Fibroblast of lung (primary cell): ENCODE measurements at regions not wholly inside any gene's neighbourhood (a gene's known extent, or its start where the extent isn't known, plus 50 kb on each side); places are given as distances from the start of the nearest gene placed in this dataset.
A peak's percentile ranks its signal among the peaks of the same experiment; 100 is the strongest.

ENCODE experiments used
- DNase-seq, 2 donors: peaks; one replicate each; pipeline versions ENCODE4 v3.0.0 to v3.0.0-alpha.2; 2010; ENCODE audit warnings: low read depth in 2 of 2
- H2AFZ ChIP-seq: 2 replicates; pipeline ENCODE4 v1.5.1; 2012; ENCODE audit warnings: low read length, control low read depth, inconsistent platforms
- H3K27ac ChIP-seq: 2 replicates; pipeline ENCODE4 v1.5.1; 2011; ENCODE audit warnings: low read length, control low read depth; ENCODE audit not compliant: insufficient read depth
- H3K27me3 ChIP-seq: 2 replicates; pipeline ENCODE4 v1.5.1; 2011; ENCODE audit warnings: mild to moderate bottlenecking, low read length; ENCODE audit not compliant: control insufficient read depth, insufficient read depth
- H3K36me3 ChIP-seq: 2 replicates; pipeline ENCODE4 v1.5.1; 2011; ENCODE audit warnings: low read length; ENCODE audit not compliant: control insufficient read depth, insufficient read depth
- H3K4me1 ChIP-seq: 2 replicates; pipeline ENCODE4 v1.5.1; 2011; ENCODE audit warnings: low read length; ENCODE audit not compliant: control insufficient read depth, insufficient read depth; ENCODE audit errors: extremely low read depth
- H3K4me2 ChIP-seq: 2 replicates; pipeline ENCODE4 v1.5.1; 2011; ENCODE audit warnings: low read length, control low read depth; ENCODE audit not compliant: insufficient read depth; ENCODE audit errors: extremely low read depth
- H3K4me3 ChIP-seq, 4 experiments: fragments of 200-600 bp in 1 of 4; sonication (generic) in 1 of 4; replicated peaks in 1 of 4; 2 replicates each; pipeline ENCODE4 v1.5.1; 2011 to 2016; ENCODE audit warnings: low read length in 4 of 4, low read depth in 3 of 4, mild to moderate bottlenecking in 3 of 4, control low read depth in 2 of 4, inconsistent platforms in 1 of 4, mixed read lengths in 1 of 4; ENCODE audit not compliant: insufficient read depth in 1 of 4; ENCODE audit errors: control extremely low read depth in 1 of 4
- H3K79me2 ChIP-seq: 2 replicates; pipeline ENCODE4 v1.5.1; 2012; ENCODE audit warnings: mild to moderate bottlenecking, low read length, inconsistent platforms; ENCODE audit not compliant: control insufficient read depth, insufficient read depth
- H3K9ac ChIP-seq: 2 replicates; pipeline ENCODE4 v1.5.1; 2011; ENCODE audit warnings: mild to moderate bottlenecking, low read length, control low read depth; ENCODE audit not compliant: insufficient read depth
- H3K9me3 ChIP-seq: 2 replicates; pipeline ENCODE4 v1.5.1; 2012; ENCODE audit warnings: low read depth, low read length; ENCODE audit not compliant: control insufficient read depth, insufficient read depth
- H4K20me1 ChIP-seq: 2 replicates; pipeline ENCODE4 v1.5.1; 2011; ENCODE audit warnings: low read length; ENCODE audit not compliant: control insufficient read depth, insufficient read depth; ENCODE audit errors: extremely low read depth
- EZH2 ChIP-seq: IDR thresholded peaks from 2 replicates; pipeline ENCODE4 v1.5.1; 2012; ENCODE audit warnings: low read length, control low read depth, mild to moderate bottlenecking; ENCODE audit errors: missing control alignments
- TF ChIP-seq, protein P1 (sequence below), 2 donors: IDR thresholded peaks in 1 of 2; conservative IDR thresholded peaks in 1 of 2; 1 replicate in 1 of 2; 2 replicates in 1 of 2; pipeline ENCODE4 v1.5.1; 2011 to 2012; ENCODE audit warnings: low read length in 2 of 2, control low read depth in 1 of 2, inconsistent platforms in 1 of 2, low read depth in 1 of 2, mild to moderate bottlenecking in 1 of 2

DNA sequence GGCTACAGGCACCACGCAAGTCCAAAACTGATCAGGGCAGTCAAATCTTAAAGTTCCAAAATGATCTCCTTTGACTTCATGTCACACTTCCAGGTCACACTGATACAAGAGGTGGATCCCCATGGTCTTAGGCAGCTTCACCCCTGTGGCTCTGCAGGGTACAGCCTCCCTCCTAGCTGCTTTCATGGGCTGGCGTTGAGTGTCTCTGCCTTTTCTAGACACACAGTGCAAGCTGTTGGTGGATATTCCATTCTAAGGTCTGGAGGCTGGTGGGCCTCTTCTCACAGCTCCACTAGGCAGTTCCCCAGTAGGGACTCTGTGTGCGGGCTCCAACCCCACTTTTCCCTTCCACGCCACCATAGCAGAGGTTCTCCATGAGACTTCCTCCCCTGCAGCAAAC lies 838.2 kb upstream of the CHAC2 start:
- Histone ChIP-seq H3K9me3 (no peaks in the 10 kb centered on the region), H3K79me2 (no peaks in the 10 kb centered on the region), H2AFZ (no peak overlapping the region), H3K36me3 (no peaks in the 10 kb centered on the region), H3K9ac (no peak overlapping the region), H3K27ac (no peak overlapping the region), H3K4me3 (no peak overlapping the region), H4K20me1 (no peaks in the 10 kb centered on the region), H3K27me3 (no peaks in the 10 kb centered on the region), H3K4me2 (no peak overlapping the region), H3K4me1 (peaks cover 2% of the 10 kb centered on the region)
- no peak for TF ChIP-seq EZH2
- TF ChIP-seq, protein P1, sequence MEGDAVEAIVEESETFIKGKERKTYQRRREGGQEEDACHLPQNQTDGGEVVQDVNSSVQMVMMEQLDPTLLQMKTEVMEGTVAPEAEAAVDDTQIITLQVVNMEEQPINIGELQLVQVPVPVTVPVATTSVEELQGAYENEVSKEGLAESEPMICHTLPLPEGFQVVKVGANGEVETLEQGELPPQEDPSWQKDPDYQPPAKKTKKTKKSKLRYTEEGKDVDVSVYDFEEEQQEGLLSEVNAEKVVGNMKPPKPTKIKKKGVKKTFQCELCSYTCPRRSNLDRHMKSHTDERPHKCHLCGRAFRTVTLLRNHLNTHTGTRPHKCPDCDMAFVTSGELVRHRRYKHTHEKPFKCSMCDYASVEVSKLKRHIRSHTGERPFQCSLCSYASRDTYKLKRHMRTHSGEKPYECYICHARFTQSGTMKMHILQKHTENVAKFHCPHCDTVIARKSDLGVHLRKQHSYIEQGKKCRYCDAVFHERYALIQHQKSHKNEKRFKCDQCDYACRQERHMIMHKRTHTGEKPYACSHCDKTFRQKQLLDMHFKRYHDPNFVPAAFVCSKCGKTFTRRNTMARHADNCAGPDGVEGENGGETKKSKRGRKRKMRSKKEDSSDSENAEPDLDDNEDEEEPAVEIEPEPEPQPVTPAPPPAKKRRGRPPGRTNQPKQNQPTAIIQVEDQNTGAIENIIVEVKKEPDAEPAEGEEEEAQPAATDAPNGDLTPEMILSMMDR (conservative IDR thresholded peaks at IDR 0.05 in 1 of 2, IDR thresholded peaks at IDR 0.05 in 1 of 2; ENCODE audit: low read depth in 1 of 2, low read length in 2 of 2): no peak
- DNase-seq: no peak

DNA sequence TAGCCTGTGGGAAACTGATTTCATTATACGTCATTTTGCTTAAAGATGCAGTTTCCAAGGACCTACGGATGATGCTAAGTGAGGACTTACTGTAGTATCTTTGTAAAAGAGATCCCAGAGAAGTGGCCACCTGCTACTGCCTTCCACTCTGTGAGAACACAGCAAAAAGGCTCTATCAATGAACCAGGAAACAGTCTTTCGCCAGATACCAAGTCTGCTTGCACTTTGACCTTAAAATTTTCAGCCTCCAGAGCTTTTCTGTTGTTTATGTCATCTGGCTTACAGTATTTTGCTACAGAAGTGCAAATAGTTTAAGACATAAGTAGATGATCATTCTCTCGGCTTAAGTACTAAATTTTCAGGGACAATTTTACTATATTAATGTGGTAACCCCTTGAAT lies 847.9 kb upstream of the CHAC2 start:
- no peaks in the 10 kb centered on the region for H4K20me1 ChIP-seq
- TF ChIP-seq, protein P1 (conservative IDR thresholded peaks at IDR 0.05 in 1 of 2, IDR thresholded peaks at IDR 0.05 in 1 of 2; ENCODE audit: low read depth in 1 of 2, low read length in 2 of 2): no peak
- no peaks in the 10 kb centered on the region for H3K36me3 ChIP-seq
- no peak overlapping the region for H3K4me3 ChIP-seq
- H3K4me2 ChIP-seq: no peak overlapping the region
- H3K79me2 ChIP-seq: no peaks in the 10 kb centered on the region
- H2AFZ ChIP-seq: no peak overlapping the region
- H3K27me3 ChIP-seq: no peaks in the 10 kb centered on the region
- DNase-seq: peak in 1 of 2 donors; percentile 27
- H3K4me1 ChIP-seq: no peaks in the 10 kb centered on the region
- H3K9ac ChIP-seq: no peak overlapping the region
- no peaks in the 10 kb centered on the region for H3K9me3 ChIP-seq
- H3K27ac ChIP-seq: no peak overlapping the region

DNA sequence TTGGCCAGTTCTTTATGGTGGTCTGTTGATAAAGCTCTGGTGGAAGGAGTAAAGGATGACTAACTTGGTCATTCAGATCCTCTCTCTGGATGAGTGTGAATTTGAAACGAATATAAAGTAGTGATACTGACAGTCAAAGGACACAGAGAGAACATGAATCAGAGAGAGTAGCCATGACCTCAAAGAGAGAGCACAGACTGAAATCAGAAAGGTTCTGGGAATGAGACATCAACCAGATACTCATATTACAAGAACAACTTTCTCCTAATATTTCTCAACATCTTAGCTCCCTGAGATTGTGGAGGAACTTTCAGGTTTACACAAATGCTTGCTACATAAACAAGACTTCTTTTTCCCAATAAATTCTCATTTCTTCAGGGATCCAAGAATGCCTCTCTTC lies 849.1 kb upstream of the CHAC2 start:
- Histone ChIP-seq H4K20me1 (no peaks in the 10 kb centered on the region), H3K4me2 (no peak overlapping the region), H3K4me1 (no peaks in the 10 kb centered on the region), H3K4me3 (no peak overlapping the region), H2AFZ (no peak overlapping the region), H3K27me3 (no peaks in the 10 kb centered on the region), H3K9ac (no peak overlapping the region), H3K79me2 (no peaks in the 10 kb centered on the region), H3K9me3 (no peaks in the 10 kb centered on the region), H3K36me3 (no peaks in the 10 kb centered on the region), H3K27ac (no peak overlapping the region)
- TF ChIP-seq, protein P1 (conservative IDR thresholded peaks at IDR 0.05 in 1 of 2, IDR thresholded peaks at IDR 0.05 in 1 of 2; ENCODE audit: low read depth in 1 of 2, low read length in 2 of 2): no peak
- no peak for TF ChIP-seq EZH2
- DNase-seq: peak; percentile 66 to 82
